AG10803 (cell line): ENCODE measurements at regions not wholly inside any gene's neighbourhood (a gene's known extent, or its start where the extent isn't known, plus 50 kb on each side); places are given as distances from the start of the nearest gene placed in this dataset.

Source experiments
- DNase-seq: peaks from one replicate; pipeline ENCODE4 v3.0.0; 2010; ENCODE audit warnings: low read depth
- H3K4me3 ChIP-seq: 2 replicates; pipeline ENCODE4 v1.5.1; 2011; ENCODE audit warnings: mild to moderate bottlenecking, low read length, control low read depth
- TF ChIP-seq, protein P1 (sequence below): conservative IDR thresholded peaks from 2 replicates; pipeline ENCODE4 v1.5.1; 2011; ENCODE audit warnings: mild to moderate bottlenecking, low read length, control low read depth, inconsistent platforms

DNA sequence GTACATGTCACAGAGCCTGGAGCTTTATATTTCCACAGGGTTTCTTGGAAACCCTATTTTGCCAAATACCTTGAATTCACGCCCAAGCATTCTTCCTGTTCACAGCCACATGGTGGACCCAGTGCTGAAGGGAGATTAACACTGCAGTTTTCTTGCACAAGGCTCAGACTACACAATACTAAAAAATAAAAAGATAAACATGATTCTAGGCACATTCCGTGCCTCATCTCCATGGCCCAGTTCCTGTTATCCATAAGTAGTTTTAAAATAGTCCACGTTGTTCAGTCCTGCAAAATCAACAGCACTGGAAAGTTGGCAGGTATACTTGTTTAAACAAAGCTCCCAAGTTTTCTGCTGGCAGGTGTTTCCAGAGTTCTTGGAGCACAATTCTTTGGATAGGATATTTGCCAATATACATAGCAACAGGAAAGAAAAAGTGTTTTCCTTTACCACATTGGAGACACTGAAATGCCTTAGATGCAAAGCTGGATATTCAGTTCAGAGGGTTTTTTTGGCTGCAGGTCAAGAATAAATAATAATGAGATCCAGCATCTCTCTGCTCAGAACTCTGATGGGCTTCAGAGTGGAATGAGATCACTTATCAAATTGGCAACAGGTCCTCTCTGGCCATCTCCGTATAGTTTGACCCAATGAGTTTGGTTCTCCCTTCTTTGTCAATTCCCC lies 88.1 kb upstream of the TGFBR2 start:
- H3K4me3 ChIP-seq, result no peak overlapping the region
- TF ChIP-seq, protein P1, sequence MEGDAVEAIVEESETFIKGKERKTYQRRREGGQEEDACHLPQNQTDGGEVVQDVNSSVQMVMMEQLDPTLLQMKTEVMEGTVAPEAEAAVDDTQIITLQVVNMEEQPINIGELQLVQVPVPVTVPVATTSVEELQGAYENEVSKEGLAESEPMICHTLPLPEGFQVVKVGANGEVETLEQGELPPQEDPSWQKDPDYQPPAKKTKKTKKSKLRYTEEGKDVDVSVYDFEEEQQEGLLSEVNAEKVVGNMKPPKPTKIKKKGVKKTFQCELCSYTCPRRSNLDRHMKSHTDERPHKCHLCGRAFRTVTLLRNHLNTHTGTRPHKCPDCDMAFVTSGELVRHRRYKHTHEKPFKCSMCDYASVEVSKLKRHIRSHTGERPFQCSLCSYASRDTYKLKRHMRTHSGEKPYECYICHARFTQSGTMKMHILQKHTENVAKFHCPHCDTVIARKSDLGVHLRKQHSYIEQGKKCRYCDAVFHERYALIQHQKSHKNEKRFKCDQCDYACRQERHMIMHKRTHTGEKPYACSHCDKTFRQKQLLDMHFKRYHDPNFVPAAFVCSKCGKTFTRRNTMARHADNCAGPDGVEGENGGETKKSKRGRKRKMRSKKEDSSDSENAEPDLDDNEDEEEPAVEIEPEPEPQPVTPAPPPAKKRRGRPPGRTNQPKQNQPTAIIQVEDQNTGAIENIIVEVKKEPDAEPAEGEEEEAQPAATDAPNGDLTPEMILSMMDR, result peak; percentile 37
- peak; percentile 80 for DNase-seq

DNA sequence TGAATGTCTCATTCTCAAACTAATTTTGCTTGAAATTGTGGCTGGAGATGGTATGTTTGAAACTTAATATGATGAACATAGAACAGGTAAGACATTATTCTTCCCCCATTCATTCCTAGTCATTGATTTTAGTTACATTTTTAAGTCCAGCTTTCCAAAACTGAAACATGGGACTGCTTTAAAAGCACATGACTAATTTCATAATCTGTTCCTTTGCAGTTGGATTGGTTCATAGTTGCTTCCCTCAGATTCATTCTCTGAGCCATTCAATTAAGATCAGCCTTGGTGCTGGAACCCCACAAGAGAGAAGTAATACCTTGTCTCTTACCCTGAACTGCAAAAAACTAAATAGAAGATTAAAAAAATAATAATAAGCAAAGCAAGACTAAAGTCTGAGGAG lies 87.5 kb upstream of the TGFBR2 start:
- H3K4me3 ChIP-seq, result no peak overlapping the region
- DNase-seq, result no peak
- TF ChIP-seq, protein P1, result no peak

DNA sequence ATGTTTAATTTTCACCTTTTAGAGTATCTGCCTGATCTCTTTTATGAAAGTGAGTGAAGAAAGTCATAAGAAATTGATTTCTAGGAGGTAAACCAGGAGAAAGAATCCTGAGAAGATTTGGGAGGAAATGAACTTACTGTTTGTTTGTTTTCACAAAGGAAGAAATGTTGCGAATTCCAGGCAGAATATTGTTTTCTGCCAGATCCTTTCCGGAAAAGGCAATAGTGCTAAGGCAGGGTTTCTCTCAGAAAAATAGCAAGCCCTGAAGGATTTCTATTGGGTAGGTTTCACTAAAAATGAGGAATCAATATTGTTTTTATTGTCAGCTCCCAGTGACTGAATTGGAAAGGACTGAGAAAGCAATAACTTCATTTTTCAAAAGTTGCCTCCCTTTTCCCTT lies 85.7 kb upstream of the TGFBR2 start:
- DNase-seq, result peak; percentile 20
- TF ChIP-seq, protein P1, result no peak

DNA sequence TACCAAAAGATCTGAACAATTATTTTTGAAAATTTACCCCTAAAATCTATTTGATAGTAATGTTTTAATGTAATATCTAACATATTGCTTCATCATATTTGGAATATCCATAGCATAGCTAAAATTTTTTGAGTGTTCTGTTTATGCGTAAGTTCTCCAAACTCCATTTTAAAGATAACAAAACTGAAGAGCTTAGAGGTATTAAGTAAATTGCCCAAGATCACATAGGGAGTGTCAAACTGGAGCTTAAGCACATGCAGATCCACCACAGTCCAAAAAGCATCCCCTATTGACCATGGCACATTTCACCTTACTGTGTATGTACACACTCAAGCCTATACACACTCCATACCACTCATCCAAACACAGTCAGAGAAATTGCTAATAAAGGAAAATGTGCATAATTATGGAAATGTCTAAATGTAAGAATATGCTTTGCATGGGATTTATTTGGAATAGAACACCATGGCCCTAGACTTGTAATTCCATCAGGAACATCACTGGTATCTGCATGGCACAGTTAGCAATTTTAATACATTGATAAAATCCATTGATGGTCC lies 85.2 kb upstream of the TGFBR2 start:
- no peak overlapping the region for H3K4me3 ChIP-seq
- TF ChIP-seq, protein P1, result no peak
- DNase-seq, result no peak

More for the DNA sequence above, 85.7 kb upstream of the TGFBR2 start:
- H3K4me3 ChIP-seq, result no peak overlapping the region

DNA sequence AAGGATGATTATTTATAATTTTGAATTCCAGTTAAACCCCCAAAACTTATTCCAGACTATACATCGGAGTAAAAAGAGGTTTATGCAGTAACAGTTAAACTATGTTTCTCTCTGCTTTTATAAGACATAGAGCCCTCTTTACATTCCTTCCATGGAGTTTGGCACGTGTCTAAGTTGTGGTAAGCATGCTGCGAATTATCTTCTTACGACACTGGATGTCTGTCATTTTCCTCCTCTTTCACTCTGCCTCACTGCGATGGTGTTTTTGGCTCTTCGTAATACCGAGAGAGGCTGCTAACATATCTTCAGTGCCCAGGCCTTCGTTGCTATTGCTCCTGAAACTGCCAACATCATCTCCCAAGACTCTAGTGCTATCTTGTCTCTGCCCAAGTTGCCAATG lies 83.9 kb upstream of the TGFBR2 start:
- no peak overlapping the region for H3K4me3 ChIP-seq
- TF ChIP-seq, protein P1, result no peak
- DNase-seq, result no peak

DNA sequence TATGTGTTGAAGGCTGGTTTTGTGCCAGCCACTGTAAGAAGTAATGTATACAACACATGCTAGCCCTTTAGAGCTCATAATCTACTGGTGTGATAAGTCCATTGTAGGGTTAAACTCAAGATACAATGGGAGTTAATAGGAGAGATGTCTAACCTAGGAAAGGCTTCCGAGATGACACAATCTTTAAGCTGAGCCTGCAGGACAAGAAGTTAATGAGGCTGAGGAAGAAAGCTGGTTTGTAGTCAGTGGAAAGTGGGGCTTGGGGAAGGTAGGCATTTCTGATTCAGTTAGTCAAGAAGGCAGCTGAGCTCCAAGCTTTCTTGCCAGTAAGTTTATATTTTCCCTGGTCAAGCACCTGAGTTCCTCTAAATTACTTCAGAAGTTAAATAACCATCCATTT lies 83.0 kb upstream of the TGFBR2 start:
- H3K4me3 ChIP-seq, result no peak overlapping the region
- DNase-seq, result no peak
- TF ChIP-seq, protein P1, result no peak

DNA sequence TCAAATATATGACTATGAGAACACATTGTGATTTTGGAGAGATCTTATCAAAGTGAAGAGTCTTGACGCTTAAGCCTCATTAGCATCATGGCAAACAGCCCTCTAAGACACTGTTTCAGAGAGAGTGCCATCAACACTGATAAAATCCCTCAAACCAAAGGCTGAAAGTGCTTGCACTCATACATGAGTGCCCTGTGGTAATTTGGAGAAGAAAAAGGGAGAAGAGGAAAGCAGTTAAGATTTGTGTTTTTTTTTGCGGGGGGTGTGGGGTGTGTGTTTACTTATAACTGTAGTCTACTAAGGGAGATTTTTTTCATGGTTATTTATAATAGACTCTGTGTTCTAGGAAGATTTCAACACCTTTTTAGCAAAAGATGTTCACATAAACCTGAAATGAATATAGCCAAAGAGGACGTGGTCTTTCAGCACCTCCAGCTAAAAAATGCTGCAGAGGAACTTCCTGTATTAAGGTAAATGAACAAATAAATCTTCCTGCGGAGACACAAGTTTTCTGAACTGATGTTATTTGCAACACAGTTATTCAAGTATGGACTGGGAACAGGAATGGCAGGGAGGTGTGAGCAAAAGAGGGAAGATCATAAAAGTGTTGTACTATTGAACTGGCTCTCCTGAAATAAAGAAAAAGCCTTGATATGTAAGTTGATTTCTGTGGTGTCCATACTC lies 81.9 kb upstream of the TGFBR2 start:
- no peak for DNase-seq
- TF ChIP-seq, protein P1, result no peak
- no peak overlapping the region for H3K4me3 ChIP-seq
